ENCODE measurements at regions not wholly inside any gene's neighbourhood (a gene's known extent, or its start where the extent isn't known, plus 50 kb on each side); places are given as distances from the start of the nearest gene placed in this dataset.

- H3K9me2 ChIP-seq (replicated peaks; ENCODE audit: control insufficient read depth, low read length): no peaks in the 10 kb centered on the region
- no peaks in the 10 kb centered on the region for H3K36me3 ChIP-seq (ENCODE audit: control insufficient read depth, low read length)
- no peaks in the 10 kb centered on the region for H3K4me1 ChIP-seq (ENCODE audit: control insufficient read depth, low read length)
- no peaks in the 10 kb centered on the region for H3K9me3 ChIP-seq (ENCODE audit: control insufficient read depth, insufficient read depth, low read length)
- no peak overlapping the region for H3K4me2 ChIP-seq (ENCODE audit: low read length)
- H3K79me2 ChIP-seq (ENCODE audit: control insufficient read depth, low read length): no peaks in the 10 kb centered on the region
- H3K27ac ChIP-seq (ENCODE audit: low read depth, low read length): no peak overlapping the region
- H4K20me1 ChIP-seq (ENCODE audit: control insufficient read depth, insufficient read depth, low read depth, low read length): no peaks in the 10 kb centered on the region
- no peaks in the 10 kb centered on the region; the same call in 1 of the 2 replicates for H3K27me3 ChIP-seq (ENCODE audit: control insufficient read depth, low read length)
- TF ChIP-seq EZH2phosphoT487 (IDR thresholded peaks at IDR 0.05; ENCODE audit: borderline replicate concordance, low read length): no peak
- TF ChIP-seq, protein P1, sequence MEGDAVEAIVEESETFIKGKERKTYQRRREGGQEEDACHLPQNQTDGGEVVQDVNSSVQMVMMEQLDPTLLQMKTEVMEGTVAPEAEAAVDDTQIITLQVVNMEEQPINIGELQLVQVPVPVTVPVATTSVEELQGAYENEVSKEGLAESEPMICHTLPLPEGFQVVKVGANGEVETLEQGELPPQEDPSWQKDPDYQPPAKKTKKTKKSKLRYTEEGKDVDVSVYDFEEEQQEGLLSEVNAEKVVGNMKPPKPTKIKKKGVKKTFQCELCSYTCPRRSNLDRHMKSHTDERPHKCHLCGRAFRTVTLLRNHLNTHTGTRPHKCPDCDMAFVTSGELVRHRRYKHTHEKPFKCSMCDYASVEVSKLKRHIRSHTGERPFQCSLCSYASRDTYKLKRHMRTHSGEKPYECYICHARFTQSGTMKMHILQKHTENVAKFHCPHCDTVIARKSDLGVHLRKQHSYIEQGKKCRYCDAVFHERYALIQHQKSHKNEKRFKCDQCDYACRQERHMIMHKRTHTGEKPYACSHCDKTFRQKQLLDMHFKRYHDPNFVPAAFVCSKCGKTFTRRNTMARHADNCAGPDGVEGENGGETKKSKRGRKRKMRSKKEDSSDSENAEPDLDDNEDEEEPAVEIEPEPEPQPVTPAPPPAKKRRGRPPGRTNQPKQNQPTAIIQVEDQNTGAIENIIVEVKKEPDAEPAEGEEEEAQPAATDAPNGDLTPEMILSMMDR (IDR thresholded peaks at IDR 0.05; ENCODE audit: low read depth, low read length, poor library complexity, severe bottlenecking): no peak
- H3F3A ChIP-seq (ENCODE audit: control insufficient read depth, insufficient read depth): no peaks in the 10 kb centered on the region
- H3K4me3 ChIP-seq (ENCODE audit: low read length): no peak overlapping the region
These were observed 355.4 kb upstream of the TNRC6C start for GRCh38 chr17:77602883-77603640.

GRCh38 chr17:77604301-77604972, 354.1 kb upstream of the TNRC6C start:
- Histone ChIP-seq H3K27me3 (ENCODE audit: control insufficient read depth, low read length) (no peaks in the 10 kb centered on the region; the same call in 1 of the 2 replicates), H3K4me2 (ENCODE audit: low read length) (no peak overlapping the region), H3K4me1 (ENCODE audit: control insufficient read depth, low read length) (0 out of 2 replicates have a peak, but pooled peaks cover under 1% of the 10 kb centered on the region), H3K9me2 (replicated peaks; ENCODE audit: control insufficient read depth, low read length) (no peaks in the 10 kb centered on the region), H3F3A (ENCODE audit: control insufficient read depth, insufficient read depth) (no peaks in the 10 kb centered on the region), H3K4me3 (ENCODE audit: low read length) (no peak overlapping the region), H3K27ac (ENCODE audit: low read depth, low read length) (no peak overlapping the region), H4K20me1 (ENCODE audit: control insufficient read depth, insufficient read depth, low read depth, low read length) (no peaks in the 10 kb centered on the region), H3K36me3 (ENCODE audit: control insufficient read depth, low read length) (no peaks in the 10 kb centered on the region), H3K79me2 (ENCODE audit: control insufficient read depth, low read length) (no peaks in the 10 kb centered on the region), H3K9me3 (ENCODE audit: control insufficient read depth, insufficient read depth, low read length) (no peaks in the 10 kb centered on the region)
- no peak for TF ChIP-seq EZH2phosphoT487 (IDR thresholded peaks at IDR 0.05; ENCODE audit: borderline replicate concordance, low read length)
- TF ChIP-seq, protein P1 (IDR thresholded peaks at IDR 0.05; ENCODE audit: low read depth, low read length, poor library complexity, severe bottlenecking): no peak

GRCh38 chr17:77604973-77605313, 353.6 kb upstream of the TNRC6C start:
- TF ChIP-seq EZH2phosphoT487 (IDR thresholded peaks at IDR 0.05; ENCODE audit: borderline replicate concordance, low read length): no peak
- TF ChIP-seq, protein P1 (IDR thresholded peaks at IDR 0.05; ENCODE audit: low read depth, low read length, poor library complexity, severe bottlenecking): no peak
- Histone ChIP-seq H3K9me2 (replicated peaks; ENCODE audit: control insufficient read depth, low read length) (no peaks in the 10 kb centered on the region), H3F3A (ENCODE audit: control insufficient read depth, insufficient read depth) (no peaks in the 10 kb centered on the region), H4K20me1 (ENCODE audit: control insufficient read depth, insufficient read depth, low read depth, low read length) (no peaks in the 10 kb centered on the region), H3K27me3 (ENCODE audit: control insufficient read depth, low read length) (no peaks in the 10 kb centered on the region; the same call in 1 of the 2 replicates), H3K27ac (ENCODE audit: low read depth, low read length) (no peak overlapping the region), H3K36me3 (ENCODE audit: control insufficient read depth, low read length) (no peaks in the 10 kb centered on the region), H3K4me2 (ENCODE audit: low read length) (no peak overlapping the region), H3K4me3 (ENCODE audit: low read length) (no peak overlapping the region), H3K4me1 (ENCODE audit: control insufficient read depth, low read length) (peaks cover 5% of the 10 kb centered on the region), H3K79me2 (ENCODE audit: control insufficient read depth, low read length) (no peaks in the 10 kb centered on the region), H3K9me3 (ENCODE audit: control insufficient read depth, insufficient read depth, low read length) (no peaks in the 10 kb centered on the region)
